ENCODE measurements at regions not wholly inside any gene's neighbourhood (a gene's known extent, or its start where the extent isn't known, plus 50 kb on each side); places are given as distances from the start of the nearest gene placed in this dataset.

- Histone ChIP-seq H3K9me1 (ENCODE audit: control insufficient read depth, extremely low read depth, insufficient read depth, low read length) (peaks cover 2% of the 10 kb centered on the region), H3K9me3 (ENCODE audit: control insufficient read depth, low read depth, low read length) (no peaks in the 10 kb centered on the region), H3K4me3 (ENCODE audit: control insufficient read depth in 2 of 3, extremely low read depth in 1 of 3, insufficient read depth in 2 of 3, low read depth in 1 of 3, low read length in 3 of 3) (no peak overlapping the region), H3K9ac (ENCODE audit: control insufficient read depth, extremely low read depth, insufficient read depth, low read length) (no peak overlapping the region), H3K36me3 (ENCODE audit: control insufficient read depth in 2 of 2, extremely low read depth in 1 of 2, insufficient read depth in 2 of 2, low read length in 2 of 2) (peaks cover 0 to 1% of the 10 kb centered on the region in 2 experiments), H4K20me1 (ENCODE audit: control insufficient read depth, extremely low read depth, insufficient read depth, low read length) (peaks cover 4% of the 10 kb centered on the region), H3K27ac (ENCODE audit: control insufficient read depth, insufficient read depth, low read length) (no peak overlapping the region), H3K79me2 (ENCODE audit: control insufficient read depth, insufficient read depth, low read length) (peaks cover 52% of the 10 kb centered on the region), H2AFZ (ENCODE audit: control insufficient read depth, low read length) (no peak overlapping the region), H3K4me1 (ENCODE audit: control insufficient read depth, extremely low read depth, insufficient read depth, low read length) (peaks cover 38% of the 10 kb centered on the region), H3K4me2 (ENCODE audit: control insufficient read depth, extremely low read depth, insufficient read depth, low read depth, low read length) (peak overlapping the region; percentile 92), H3K27me3 (ENCODE audit: control insufficient read depth, extremely low read depth, insufficient read depth, low read length) (no peaks in the 10 kb centered on the region)
- FAIRE-seq (no peak), DNase-seq (ENCODE audit: low read depth, low spot score) (no peak)
- no peak for TF ChIP-seq CTCF (optimal IDR thresholded peaks at IDR 0.05 in 1 of 3, IDR thresholded peaks at IDR 0.05 in 1 of 3, conservative IDR thresholded peaks at IDR 0.05 in 1 of 3; ENCODE audit: extremely low read depth in 1 of 3, insufficient read depth in 2 of 3, low read length in 3 of 3)
- TF ChIP-seq EZH2 (IDR thresholded peaks at IDR 0.05; ENCODE audit: low read length) = no peak
- dilution Hi-C loops (cut with MboI; ENCODE audit: extremely low pct_ligation_motif_present, low sequenced_read_pairs) = no loop called here
Observed at GRCh38 chr1:149846593-149847466, 52.5 kb upstream of the BOLA1 start.

GRCh38 chr1:149848340-149849110 lies 50.8 kb upstream of the BOLA1 start:
- H3K4me1 ChIP-seq (ENCODE audit: control insufficient read depth, extremely low read depth, insufficient read depth, low read length) = peaks cover 38% of the 10 kb centered on the region

More at GRCh38 chr1:149848340-149849110, 50.8 kb upstream of the BOLA1 start:
- dilution Hi-C loops (cut with MboI; ENCODE audit: extremely low pct_ligation_motif_present, low sequenced_read_pairs) = no loop called here
- Histone ChIP-seq H3K9me3 (ENCODE audit: control insufficient read depth, low read depth, low read length) (no peaks in the 10 kb centered on the region), H3K36me3 (ENCODE audit: control insufficient read depth in 2 of 2, extremely low read depth in 1 of 2, insufficient read depth in 2 of 2, low read length in 2 of 2) (peaks cover 0 to 1% of the 10 kb centered on the region in 2 experiments), H3K27me3 (ENCODE audit: control insufficient read depth, extremely low read depth, insufficient read depth, low read length) (no peaks in the 10 kb centered on the region), H4K20me1 (ENCODE audit: control insufficient read depth, extremely low read depth, insufficient read depth, low read length) (peaks cover 4% of the 10 kb centered on the region), H3K4me3 (ENCODE audit: control insufficient read depth in 2 of 3, extremely low read depth in 1 of 3, insufficient read depth in 2 of 3, low read depth in 1 of 3, low read length in 3 of 3) (peak overlapping the region in 2 of 3 experiments; percentile 45 to 61), H3K27ac (ENCODE audit: control insufficient read depth, insufficient read depth, low read length) (peak overlapping the region; percentile 73), H3K79me2 (ENCODE audit: control insufficient read depth, insufficient read depth, low read length) (peaks cover 49% of the 10 kb centered on the region), H3K4me2 (ENCODE audit: control insufficient read depth, extremely low read depth, insufficient read depth, low read depth, low read length) (peak overlapping the region; percentile 92), H2AFZ (ENCODE audit: control insufficient read depth, low read length) (no peak overlapping the region), H3K9ac (ENCODE audit: control insufficient read depth, extremely low read depth, insufficient read depth, low read length) (no peak overlapping the region), H3K9me1 (ENCODE audit: control insufficient read depth, extremely low read depth, insufficient read depth, low read length) (peaks cover 2% of the 10 kb centered on the region)
- no peak for DNase-seq (ENCODE audit: low read depth, low spot score)
- no peak for TF ChIP-seq EZH2 (IDR thresholded peaks at IDR 0.05; ENCODE audit: low read length)
- no peak for TF ChIP-seq CTCF (optimal IDR thresholded peaks at IDR 0.05 in 1 of 3, IDR thresholded peaks at IDR 0.05 in 1 of 3, conservative IDR thresholded peaks at IDR 0.05 in 1 of 3; ENCODE audit: extremely low read depth in 1 of 3, insufficient read depth in 2 of 3, low read length in 3 of 3)
- FAIRE-seq = no peak
